ENCODE measurements at regions not wholly inside any gene's neighbourhood (a gene's known extent, or its start where the extent isn't known, plus 50 kb on each side); places are given as distances from the start of the nearest gene placed in this dataset.

DNA sequence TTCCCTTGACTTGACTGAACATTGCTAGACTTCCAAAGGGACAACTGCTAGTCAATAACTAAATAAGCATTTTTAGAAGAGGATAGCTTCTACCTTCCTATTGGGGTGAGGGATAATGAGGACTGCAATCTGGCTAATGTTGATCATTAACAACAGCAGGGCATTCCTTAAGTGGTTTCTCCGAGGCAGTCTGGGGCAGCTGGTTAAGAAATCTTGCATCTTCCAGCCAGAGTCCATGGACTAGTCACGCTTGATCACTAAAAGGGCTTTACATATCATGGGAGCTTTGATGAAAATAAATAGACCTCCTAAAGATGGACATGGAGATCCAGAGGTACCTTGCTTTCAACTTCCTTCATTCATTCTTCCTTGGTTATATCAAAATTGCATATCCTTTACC, 329.4 kb upstream of the ESRRG start:
- TF ChIP-seq, protein P1, sequence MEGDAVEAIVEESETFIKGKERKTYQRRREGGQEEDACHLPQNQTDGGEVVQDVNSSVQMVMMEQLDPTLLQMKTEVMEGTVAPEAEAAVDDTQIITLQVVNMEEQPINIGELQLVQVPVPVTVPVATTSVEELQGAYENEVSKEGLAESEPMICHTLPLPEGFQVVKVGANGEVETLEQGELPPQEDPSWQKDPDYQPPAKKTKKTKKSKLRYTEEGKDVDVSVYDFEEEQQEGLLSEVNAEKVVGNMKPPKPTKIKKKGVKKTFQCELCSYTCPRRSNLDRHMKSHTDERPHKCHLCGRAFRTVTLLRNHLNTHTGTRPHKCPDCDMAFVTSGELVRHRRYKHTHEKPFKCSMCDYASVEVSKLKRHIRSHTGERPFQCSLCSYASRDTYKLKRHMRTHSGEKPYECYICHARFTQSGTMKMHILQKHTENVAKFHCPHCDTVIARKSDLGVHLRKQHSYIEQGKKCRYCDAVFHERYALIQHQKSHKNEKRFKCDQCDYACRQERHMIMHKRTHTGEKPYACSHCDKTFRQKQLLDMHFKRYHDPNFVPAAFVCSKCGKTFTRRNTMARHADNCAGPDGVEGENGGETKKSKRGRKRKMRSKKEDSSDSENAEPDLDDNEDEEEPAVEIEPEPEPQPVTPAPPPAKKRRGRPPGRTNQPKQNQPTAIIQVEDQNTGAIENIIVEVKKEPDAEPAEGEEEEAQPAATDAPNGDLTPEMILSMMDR (conservative IDR thresholded peaks at IDR 0.05; ENCODE audit: low read length), result no peak
- no peak for TF ChIP-seq EZH2phosphoT487 (IDR thresholded peaks at IDR 0.05; ENCODE audit: borderline replicate concordance)

Data from Loucy (cell line).